OCI-LY3 (cell line): ENCODE measurements at regions not wholly inside any gene's neighbourhood (a gene's known extent, or its start where the extent isn't known, plus 50 kb on each side); places are given as distances from the start of the nearest gene placed in this dataset.

ENCODE experiments used
- H2AFZ ChIP-seq: fragments of 200-600, 300-600 bp; shearing (Covaris generic); 2 replicates; pipeline ENCODE4 v1.6.0; 2014; ENCODE audit warnings: antibody characterized with exemption, low read depth, low read length
- H3K27ac ChIP-seq: fragments of 200-600, 300-600 bp; sonication (generic); 2 replicates; pipeline ENCODE4 v1.5.1; 2014; ENCODE audit warnings: mild to moderate bottlenecking, low read length, moderate library complexity, mixed read lengths
- H3K27me3 ChIP-seq: fragments of 200-600, 300-600 bp; sonication (generic); 2 replicates; pipeline ENCODE4 v1.6.1; 2014; ENCODE audit warnings: low read depth, low read length, mixed read lengths
- H3K36me3 ChIP-seq: fragments of 200-600, 300-600 bp; sonication (generic); replicated peaks from 2 replicates; pipeline ENCODE3; 2014; ENCODE audit warnings: low read depth, low read length, mixed read lengths
- H3K4me1 ChIP-seq: fragments of 300-600, 200-600 bp; sonication (generic); 2 replicates; pipeline ENCODE4 v1.6.1; 2014; ENCODE audit warnings: low read length, mixed read lengths
- H3K4me2 ChIP-seq: fragments of 200-600, 300-600 bp; sonication (generic); 2 replicates; pipeline ENCODE4 v1.6.1; 2014; ENCODE audit warnings: low read length, mixed read lengths
- H3K4me3 ChIP-seq: fragments of 300-600, 200-600 bp; sonication (generic); 2 replicates; pipeline ENCODE4 v1.5.1; 2014; ENCODE audit warnings: antibody characterized with exemption, mild to moderate bottlenecking, low read length, moderate library complexity
- H3K79me2 ChIP-seq: fragments of 300-600, 200-600 bp; shearing (Covaris generic); 2 replicates; pipeline ENCODE4 v1.6.1; 2014; ENCODE audit warnings: mild to moderate bottlenecking, low read length, mixed read lengths
- H3K9ac ChIP-seq: fragments of 300-600, 200-600 bp; shearing (Covaris generic); 2 replicates; pipeline ENCODE4 v1.6.0; 2014; ENCODE audit warnings: mild to moderate bottlenecking, low read length, moderate library complexity
- H3K9me3 ChIP-seq: fragments of 200-600, 300-600 bp; shearing (Covaris generic); 2 replicates; pipeline ENCODE4 v1.6.1; 2014; ENCODE audit warnings: low read length, mixed read lengths; ENCODE audit not compliant: insufficient read depth
- H4K20me1 ChIP-seq: fragments of 200-600, 300-600 bp; sonication (generic); 2 replicates; pipeline ENCODE4 v1.6.1; 2016; ENCODE audit warnings: low read length, mixed read lengths; ENCODE audit not compliant: insufficient read depth
- EZH2phosphoT487 ChIP-seq: fragments of 200-600 bp; shearing (Covaris generic); IDR thresholded peaks from 2 replicates; pipeline ENCODE4 v1.6.1; 2018; ENCODE audit warnings: antibody characterized with exemption, mixed run types, low read depth
- TF ChIP-seq, protein P1 (sequence below): fragments of 200-600, 300-600 bp; sonication (generic); IDR thresholded peaks from 2 replicates; pipeline ENCODE4 v1.5.1; 2014; ENCODE audit warnings: antibody characterized with exemption, low read length, low read depth

DNA sequence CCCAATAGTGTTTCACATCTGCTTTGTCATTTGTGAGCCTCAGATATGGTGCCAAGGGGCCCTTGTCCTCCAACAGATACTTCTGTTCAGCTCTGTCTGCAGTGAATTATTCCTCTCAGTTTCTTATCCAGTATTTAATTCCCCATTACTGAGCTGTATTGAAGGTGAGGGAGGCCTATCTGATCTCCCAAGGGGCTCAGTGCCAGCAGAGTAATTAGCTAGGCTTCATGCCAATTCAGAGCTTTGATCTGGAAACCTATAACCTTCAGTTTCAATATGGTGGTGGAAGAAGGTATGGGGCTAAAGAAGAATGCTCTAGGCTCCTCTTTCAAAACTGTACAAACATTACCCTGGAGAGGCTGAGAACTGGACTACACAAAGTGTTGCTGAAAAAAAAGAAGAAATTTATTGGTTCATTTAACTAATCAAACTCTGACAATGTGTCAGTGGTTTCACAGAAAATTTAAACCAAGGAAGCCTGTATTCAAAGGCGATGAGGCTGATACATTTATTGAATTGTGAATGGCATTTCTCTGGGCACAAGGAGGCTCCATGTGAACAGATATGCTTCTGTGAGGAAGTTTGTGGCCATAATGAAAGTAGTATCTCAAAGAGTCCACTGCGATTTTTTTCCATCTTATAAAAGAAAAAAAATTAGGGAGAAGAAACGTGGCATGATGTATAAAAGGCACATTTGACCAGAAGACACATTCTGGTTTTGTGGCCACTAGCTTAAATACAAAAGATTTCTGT, 397.8 kb downstream of the TLE4 start:
- H3K4me2 ChIP-seq, result no peak overlapping the region
- no peaks in the 10 kb centered on the region for H3K36me3 ChIP-seq

DNA sequence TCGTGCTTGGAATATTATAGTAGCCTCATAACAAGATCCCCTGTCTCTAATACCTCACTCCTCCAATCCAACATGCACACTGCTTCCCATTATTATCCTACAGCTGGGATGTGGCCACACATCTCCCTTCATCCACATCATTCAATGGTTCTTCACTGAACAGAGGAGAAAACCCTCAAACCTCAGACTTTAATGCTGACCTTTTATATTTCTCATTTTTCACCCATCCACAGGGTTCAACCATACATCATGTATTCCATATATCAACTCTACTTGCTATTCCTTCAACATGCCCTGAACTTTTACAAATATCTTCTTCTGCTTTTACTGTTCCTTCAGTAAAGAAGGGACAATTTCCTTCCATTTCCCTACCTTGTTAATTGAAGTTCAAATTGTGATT, 396.8 kb downstream of the TLE4 start:
- Histone ChIP-seq H2AFZ (no peak overlapping the region), H3K36me3 (no peaks in the 10 kb centered on the region), H3K4me3 (no peak overlapping the region), H3K9ac (no peak overlapping the region), H4K20me1 (no peaks in the 10 kb centered on the region), H3K4me2 (no peak overlapping the region), H3K4me1 (peaks cover 4% of the 10 kb centered on the region; the same call in 1 of the 2 replicates), H3K9me3 (no peaks in the 10 kb centered on the region), H3K27ac (no peak overlapping the region), H3K27me3 (peaks cover 4% of the 10 kb centered on the region; the same call in 1 of the 2 replicates), H3K79me2 (no peaks in the 10 kb centered on the region)
- TF ChIP-seq EZH2phosphoT487, result no peak
- TF ChIP-seq, protein P1, sequence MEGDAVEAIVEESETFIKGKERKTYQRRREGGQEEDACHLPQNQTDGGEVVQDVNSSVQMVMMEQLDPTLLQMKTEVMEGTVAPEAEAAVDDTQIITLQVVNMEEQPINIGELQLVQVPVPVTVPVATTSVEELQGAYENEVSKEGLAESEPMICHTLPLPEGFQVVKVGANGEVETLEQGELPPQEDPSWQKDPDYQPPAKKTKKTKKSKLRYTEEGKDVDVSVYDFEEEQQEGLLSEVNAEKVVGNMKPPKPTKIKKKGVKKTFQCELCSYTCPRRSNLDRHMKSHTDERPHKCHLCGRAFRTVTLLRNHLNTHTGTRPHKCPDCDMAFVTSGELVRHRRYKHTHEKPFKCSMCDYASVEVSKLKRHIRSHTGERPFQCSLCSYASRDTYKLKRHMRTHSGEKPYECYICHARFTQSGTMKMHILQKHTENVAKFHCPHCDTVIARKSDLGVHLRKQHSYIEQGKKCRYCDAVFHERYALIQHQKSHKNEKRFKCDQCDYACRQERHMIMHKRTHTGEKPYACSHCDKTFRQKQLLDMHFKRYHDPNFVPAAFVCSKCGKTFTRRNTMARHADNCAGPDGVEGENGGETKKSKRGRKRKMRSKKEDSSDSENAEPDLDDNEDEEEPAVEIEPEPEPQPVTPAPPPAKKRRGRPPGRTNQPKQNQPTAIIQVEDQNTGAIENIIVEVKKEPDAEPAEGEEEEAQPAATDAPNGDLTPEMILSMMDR, result no peak

More for the DNA sequence above, 397.8 kb downstream of the TLE4 start:
- no peak overlapping the region for H2AFZ ChIP-seq
- no peak overlapping the region for H3K9ac ChIP-seq
- H3K4me3 ChIP-seq, result no peak overlapping the region
- peaks cover 4% of the 10 kb centered on the region; the same call in 1 of the 2 replicates for H3K27me3 ChIP-seq
- H3K79me2 ChIP-seq, result no peaks in the 10 kb centered on the region
- TF ChIP-seq, protein P1, result no peak
- TF ChIP-seq EZH2phosphoT487, result no peak
- no peak overlapping the region for H3K27ac ChIP-seq
- H4K20me1 ChIP-seq, result no peaks in the 10 kb centered on the region
- peaks cover 4% of the 10 kb centered on the region; the same call in 1 of the 2 replicates for H3K4me1 ChIP-seq
- no peaks in the 10 kb centered on the region for H3K9me3 ChIP-seq

DNA sequence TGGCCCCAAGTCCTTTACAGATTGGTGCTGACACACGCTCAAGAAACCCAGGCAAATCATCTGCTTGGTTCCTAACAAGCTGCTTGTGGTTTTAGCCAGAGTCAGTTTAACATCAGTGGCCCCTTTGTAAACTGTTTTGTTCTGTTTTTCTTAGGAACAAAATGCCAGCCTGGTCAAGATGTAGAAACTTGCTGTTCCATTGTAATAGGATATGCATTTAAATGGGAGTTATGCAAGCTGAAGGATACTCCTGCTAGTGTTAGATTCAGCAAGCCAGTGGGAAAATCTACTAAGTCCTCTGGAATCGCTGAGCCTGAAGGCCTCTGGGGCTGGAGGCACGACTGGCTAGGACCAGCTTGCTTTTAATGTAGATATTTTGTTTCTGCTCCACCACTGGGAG, 391.1 kb downstream of the TLE4 start:
- Histone ChIP-seq H3K4me1 (no peaks in the 10 kb centered on the region), H2AFZ (no peak overlapping the region), H3K9me3 (no peaks in the 10 kb centered on the region), H3K79me2 (no peaks in the 10 kb centered on the region), H3K27me3 (peaks cover 15% of the 10 kb centered on the region; the same call in 1 of the 2 replicates), H3K36me3 (no peaks in the 10 kb centered on the region), H4K20me1 (no peaks in the 10 kb centered on the region), H3K4me3 (no peak overlapping the region), H3K4me2 (no peak overlapping the region), H3K27ac (no peak overlapping the region), H3K9ac (no peak overlapping the region)
- TF ChIP-seq, protein P1, result no peak
- TF ChIP-seq EZH2phosphoT487, result no peak

DNA sequence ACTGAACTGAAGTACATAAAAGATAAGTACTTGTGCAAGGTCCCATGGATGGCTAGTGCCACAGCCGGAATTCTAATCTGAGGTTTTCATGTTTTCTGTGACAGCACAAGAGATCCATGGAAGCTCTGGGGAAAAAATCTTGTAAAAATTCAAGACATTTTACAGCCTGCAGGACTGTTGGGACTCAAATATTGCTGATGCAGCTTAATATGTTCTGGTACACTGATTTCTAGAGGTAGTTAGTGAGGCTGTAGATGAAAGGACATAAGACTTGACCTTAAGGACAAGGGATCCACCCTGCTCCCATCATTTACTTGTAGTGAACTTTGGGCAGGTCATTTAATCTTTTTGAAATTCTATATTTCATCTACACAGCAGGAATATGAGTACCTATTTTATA, 390.4 kb downstream of the TLE4 start:
- H3K79me2 ChIP-seq, result no peaks in the 10 kb centered on the region
- H3K4me3 ChIP-seq, result no peak overlapping the region
- no peak overlapping the region for H3K9ac ChIP-seq
- H3K27me3 ChIP-seq, result peaks cover 15% of the 10 kb centered on the region; the same call in 1 of the 2 replicates
- H3K9me3 ChIP-seq, result no peaks in the 10 kb centered on the region
- no peak for TF ChIP-seq EZH2phosphoT487
- TF ChIP-seq, protein P1, result no peak
- no peaks in the 10 kb centered on the region for H3K36me3 ChIP-seq
- H2AFZ ChIP-seq, result no peak overlapping the region
- H4K20me1 ChIP-seq, result no peaks in the 10 kb centered on the region
- no peak overlapping the region for H3K4me2 ChIP-seq
- H3K4me1 ChIP-seq, result no peaks in the 10 kb centered on the region
- H3K27ac ChIP-seq, result no peak overlapping the region
